GM19438 (cell line): ENCODE measurements at regions not wholly inside any gene's neighbourhood (a gene's known extent, or its start where the extent isn't known, plus 50 kb on each side); places are given as distances from the start of the nearest gene placed in this dataset.
"Not testable (repeated sequence)": the region's sequence is repeated elsewhere in the genome, so short reads cannot be mapped to it uniquely, and the experiment has no call there.

ENCODE experiments used
- ATAC-seq: cut with Tn5 transposase; IDR thresholded peaks from one replicate; pipeline ENCODE4 v1.9.1; 2021; ENCODE audit warnings: low read depth; ENCODE audit not compliant: unreplicated experiment

- no peak for ATAC-seq
Measured at GRCh38 chr11:38206663-38207062, 1608.6 kb upstream of the RAG2 start.

GRCh38 chr11:38191101-38191500, 1593.1 kb upstream of the RAG2 start:
- ATAC-seq: no peak

- no peak for ATAC-seq
Measured at GRCh38 chr11:38182126-38182866, 1584.3 kb upstream of the RAG2 start.

GRCh38 chr11:38176686-38177322, 1578.8 kb upstream of the RAG2 start:
- ATAC-seq: no peak

- no peak for ATAC-seq
Measured at GRCh38 chr11:38173676-38174075, 1575.6 kb upstream of the RAG2 start.

- no peak for ATAC-seq
Measured at GRCh38 chr11:38169286-38169685, 1571.2 kb upstream of the RAG2 start.

GRCh38 chr11:38163526-38163925, 1565.5 kb upstream of the RAG2 start:
- ATAC-seq: no peak

GRCh38 chr11:38160433-38160832, 1562.4 kb upstream of the RAG2 start:
- ATAC-seq: no peak

- ATAC-seq: no peak
Measured at GRCh38 chr11:38159038-38159437, 1561.0 kb upstream of the RAG2 start.

GRCh38 chr11:38156495-38157146, 1558.6 kb upstream of the RAG2 start:
- no peak for ATAC-seq

- ATAC-seq: no peak
Measured at GRCh38 chr11:38155856-38156255, 1557.8 kb upstream of the RAG2 start.

- no peak for ATAC-seq
Measured at GRCh38 chr11:38153985-38154384, 1555.9 kb upstream of the RAG2 start.

- ATAC-seq: no peak
Measured at GRCh38 chr11:38143852-38144251, 1545.8 kb upstream of the RAG2 start.

GRCh38 chr11:38138972-38139371, 1540.9 kb upstream of the RAG2 start:
- ATAC-seq: no peak

- ATAC-seq: no peak
Measured at GRCh38 chr11:38136887-38137286, 1538.9 kb upstream of the RAG2 start.

- no peak for ATAC-seq
Measured at GRCh38 chr11:38131535-38131934, 1533.5 kb upstream of the RAG2 start.

- ATAC-seq: no peak
Measured at GRCh38 chr11:38130976-38131375, 1532.9 kb upstream of the RAG2 start.

GRCh38 chr11:38130514-38130913, 1532.5 kb upstream of the RAG2 start:
- no peak for ATAC-seq

- no peak for ATAC-seq
Measured at GRCh38 chr11:38123673-38124072, 1525.6 kb upstream of the RAG2 start.

- ATAC-seq: not testable (repeated sequence)
Measured at GRCh38 chr11:38116616-38117015, 1518.6 kb upstream of the RAG2 start.

GRCh38 chr11:38115381-38115780, 1517.3 kb upstream of the RAG2 start:
- not testable (repeated sequence) for ATAC-seq
